GM19452 (cell line): ENCODE measurements at regions not wholly inside any gene's neighbourhood (a gene's known extent, or its start where the extent isn't known, plus 50 kb on each side); places are given as distances from the start of the nearest gene placed in this dataset.
A peak's percentile ranks its signal among the peaks of the same experiment; 100 is the strongest.
"Not testable (repeated sequence)": the region's sequence is repeated elsewhere in the genome, so short reads cannot be mapped to it uniquely, and the experiment has no call there.

Experiments
- ATAC-seq: cut with Tn5 transposase; IDR thresholded peaks from one replicate; pipeline ENCODE4 v1.9.1; 2021; ENCODE audit not compliant: unreplicated experiment

DNA sequence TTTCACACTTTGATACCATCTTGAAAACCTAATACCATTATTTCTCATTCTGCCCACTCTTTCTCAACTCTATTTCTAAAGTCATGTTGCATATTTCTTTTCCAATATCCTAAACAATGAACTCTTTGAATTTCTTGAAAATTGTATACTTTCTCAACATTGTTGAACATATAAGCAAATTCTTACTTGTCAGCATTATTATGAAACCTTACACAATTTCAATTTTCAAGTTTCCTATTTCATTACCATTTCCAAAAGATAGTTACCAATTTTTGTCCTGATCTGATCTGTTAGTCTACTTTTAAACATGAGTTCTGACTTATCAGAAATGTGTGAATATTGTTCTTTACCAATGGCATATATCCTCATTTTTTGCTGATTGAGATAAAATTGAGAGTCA is 806.3 kb upstream of the IGFBP7 start:
- ATAC-seq: no peak

DNA sequence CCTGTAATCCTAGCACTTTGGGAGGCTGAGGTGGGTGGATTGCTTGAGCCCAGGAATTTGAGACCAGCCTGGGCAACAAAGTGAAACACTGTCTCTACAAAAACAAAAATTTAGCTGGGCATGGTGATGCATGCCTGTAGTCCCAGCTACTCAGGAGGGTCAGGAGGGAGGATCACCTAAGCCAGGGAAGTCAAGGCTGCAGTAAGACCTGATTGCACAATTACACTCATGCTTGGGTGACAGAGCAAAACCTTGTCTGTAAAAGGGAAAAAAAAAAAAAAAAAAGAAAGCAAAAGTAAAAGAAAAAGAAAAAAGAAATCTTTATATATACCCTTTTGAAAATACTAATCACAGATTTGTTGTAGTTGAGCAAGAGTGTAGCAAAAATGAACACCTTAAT is 801.0 kb upstream of the IGFBP7 start:
- no peak for ATAC-seq

DNA sequence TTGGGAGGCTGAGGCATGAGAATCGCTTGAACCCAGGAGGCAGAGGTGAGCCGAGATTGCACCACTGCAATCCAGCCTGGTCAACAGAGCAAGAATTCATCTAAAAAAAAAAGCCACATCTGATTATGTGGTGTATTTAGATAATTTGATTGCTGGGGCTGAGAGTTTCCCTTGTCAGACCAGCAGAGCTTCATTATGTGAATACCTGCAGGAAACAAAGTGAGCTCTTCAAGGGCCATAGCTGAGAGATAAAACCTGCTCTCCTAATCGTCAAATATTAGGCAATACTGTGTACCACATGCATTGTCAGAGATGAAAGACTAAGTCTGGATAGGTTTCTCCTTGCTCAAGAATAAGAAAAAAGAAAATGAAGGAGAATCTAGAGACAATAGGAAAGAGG is 800.0 kb upstream of the IGFBP7 start:
- no peak for ATAC-seq

DNA sequence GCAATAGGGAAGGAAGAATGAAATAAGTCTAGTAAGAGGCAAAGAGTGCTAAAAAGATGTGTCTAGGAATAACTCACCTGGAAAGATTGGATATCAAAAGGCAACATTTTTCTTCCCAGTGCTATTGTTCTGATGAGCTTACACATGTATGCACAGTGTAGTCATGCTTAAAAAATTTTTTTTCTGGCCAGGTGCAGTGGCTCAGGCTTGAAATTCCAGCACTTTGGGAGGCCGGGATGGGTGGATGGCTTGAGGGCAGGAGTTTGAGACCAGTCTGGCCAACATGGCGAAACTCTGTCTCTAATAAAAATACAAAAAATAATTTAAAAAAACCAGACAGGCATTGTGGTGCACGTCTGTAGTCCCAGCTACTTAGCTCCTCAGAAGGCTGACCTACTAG is 795.8 kb upstream of the IGFBP7 start:
- no peak for ATAC-seq

DNA sequence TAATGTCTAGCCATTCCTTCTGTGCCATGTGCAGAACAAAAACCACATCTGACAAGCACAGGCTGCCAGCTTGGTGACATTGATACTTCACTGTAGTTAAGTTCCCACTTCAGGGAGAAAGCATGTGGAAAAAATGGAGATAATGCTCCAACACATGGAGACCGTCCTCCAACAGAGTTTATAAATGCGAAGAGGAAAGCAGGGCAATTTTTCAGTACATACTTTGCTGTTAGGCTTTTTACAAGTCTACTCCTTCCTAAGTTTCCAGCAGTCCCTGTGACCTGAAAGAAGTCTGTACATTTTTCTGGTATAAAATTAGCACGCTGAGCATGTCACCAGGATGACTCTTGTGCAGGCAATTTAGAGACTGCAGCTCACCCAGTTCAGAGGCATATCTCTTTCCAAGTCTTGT is 766.9 kb upstream of the IGFBP7 start:
- ATAC-seq: no peak

DNA sequence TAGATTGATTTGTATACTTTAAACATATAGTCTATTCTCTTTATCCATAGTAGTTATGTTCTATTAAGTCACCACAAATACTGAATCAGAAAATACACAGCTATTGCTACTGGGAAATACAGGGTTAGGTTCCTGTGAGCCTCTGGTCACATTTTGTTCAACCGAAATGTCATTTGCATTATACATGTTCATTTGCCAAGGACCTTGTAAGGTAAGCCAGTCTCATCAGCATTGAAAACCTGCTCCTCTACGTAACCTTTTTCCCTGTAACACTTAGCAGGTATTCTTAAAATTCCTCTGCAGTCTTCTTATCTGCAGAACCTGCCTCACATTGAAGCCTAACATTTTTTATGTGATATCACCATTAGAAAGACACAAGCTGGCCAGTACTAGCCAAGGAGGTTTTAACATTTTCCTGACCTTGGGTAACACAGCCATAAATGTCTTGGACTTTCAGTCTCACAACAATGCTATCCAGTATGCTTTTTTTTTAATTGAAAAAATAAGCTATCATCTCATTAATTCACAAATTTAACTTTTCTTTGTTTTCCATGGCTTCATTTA is 765.7 kb upstream of the IGFBP7 start:
- ATAC-seq: no peak

DNA sequence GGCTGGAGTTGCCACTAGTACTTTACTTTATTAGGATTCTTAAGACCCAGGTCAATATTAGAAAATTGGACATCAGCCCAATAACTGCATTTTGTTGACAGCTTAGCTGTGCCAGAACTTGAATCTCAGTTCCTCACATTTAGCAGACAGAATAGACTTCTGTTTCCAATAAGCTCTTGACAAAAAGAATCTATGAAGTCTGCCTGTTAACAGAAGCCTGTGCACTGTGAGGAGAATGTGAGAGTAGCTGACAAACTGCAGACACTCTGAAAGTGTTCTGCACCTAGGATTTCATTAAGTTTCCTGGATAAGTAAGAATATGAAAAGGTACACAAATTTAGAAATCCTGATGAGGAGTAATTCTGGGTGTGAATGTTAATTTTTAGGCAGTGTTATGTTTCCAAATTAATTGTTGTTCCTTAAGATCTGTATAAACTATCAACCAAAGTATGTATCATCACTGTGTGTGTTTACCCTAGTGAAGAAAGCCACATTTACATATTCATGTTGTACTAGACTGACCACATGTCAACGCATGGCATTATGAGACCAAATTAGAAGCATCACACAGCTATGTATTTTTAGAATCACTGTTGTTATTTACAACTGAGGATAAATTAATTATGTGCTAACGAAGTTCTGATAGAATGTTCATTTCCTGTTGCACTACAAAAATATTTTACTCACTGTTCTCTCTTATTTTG is 756.4 kb upstream of the IGFBP7 start:
- ATAC-seq: no peak

DNA sequence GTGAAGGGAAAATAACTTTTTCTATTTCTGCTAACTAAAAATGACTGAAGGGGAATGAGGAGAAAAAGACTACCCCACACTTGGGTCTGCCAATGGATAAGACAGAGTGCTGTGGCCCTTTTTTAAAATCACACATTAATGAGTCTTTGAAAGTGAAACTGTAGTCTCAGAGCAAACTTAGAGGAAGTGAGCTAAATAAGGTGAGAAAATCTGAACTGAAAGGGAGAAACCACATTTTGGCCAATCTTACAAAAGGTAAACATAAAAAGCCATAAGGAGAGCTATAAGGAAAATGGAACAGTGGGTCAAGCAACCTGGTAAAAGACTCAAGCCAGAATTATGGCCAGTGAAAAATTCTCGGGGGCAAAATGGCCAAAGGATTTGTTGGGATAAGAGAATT is 755.1 kb upstream of the IGFBP7 start:
- peak; percentile 92 for ATAC-seq

DNA sequence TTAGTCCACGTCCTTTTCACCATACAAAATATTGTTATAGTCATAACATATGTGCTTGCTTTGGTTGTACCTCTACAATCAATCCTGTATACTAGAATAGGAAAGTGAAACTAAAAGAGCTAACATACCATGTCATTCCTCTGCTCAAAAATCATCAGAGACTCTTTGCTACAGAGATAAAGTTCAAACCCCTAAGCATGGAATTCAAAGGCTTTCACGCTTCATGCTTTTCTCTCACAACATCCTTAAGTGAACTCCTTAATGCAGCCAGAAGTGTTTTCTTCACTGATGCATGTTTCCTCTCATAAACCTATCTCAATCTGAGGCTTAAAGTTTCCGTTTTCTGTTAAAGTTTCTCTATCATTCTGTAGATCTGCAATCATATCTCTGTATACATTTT is 744.6 kb upstream of the IGFBP7 start:
- peak; percentile 72 for ATAC-seq

DNA sequence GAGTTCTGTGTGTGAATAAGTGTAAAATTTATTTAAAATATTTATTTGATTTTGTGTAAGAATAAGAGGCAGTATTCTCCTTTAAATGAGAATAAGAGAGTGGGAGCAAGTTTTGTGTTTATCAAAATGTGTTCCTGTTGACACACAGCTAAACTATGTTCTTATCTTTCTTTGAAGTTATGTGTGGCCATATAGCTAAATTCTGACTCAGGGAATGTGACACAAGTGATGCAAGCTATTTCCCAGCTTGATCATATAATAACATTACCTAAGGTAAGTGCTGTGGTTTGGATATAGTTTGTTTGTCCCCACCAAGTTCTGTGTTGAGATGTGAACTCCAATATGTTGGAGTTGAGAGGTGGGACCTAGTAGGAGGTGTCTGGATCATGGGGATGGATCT is 740.0 kb upstream of the IGFBP7 start:
- ATAC-seq: no peak

DNA sequence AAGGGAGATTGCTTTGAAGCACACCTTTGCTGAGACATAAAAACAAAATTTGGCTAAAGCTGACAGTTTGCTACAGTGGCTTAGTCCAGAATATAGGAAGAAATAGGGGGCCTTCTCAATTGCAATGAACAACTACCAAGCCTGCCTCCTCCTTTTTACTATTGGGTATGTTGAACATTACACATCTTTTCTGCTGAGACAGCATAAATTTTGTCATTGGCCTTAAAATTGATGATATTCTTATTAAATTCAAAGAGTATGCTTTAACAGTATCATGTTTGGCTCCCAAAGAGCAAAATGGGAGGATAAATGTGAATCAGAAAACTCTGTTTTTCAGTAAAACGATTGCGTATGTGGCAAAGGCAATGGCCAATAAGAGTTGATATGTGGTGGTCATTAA is 721.9 kb upstream of the IGFBP7 start:
- no peak for ATAC-seq

DNA sequence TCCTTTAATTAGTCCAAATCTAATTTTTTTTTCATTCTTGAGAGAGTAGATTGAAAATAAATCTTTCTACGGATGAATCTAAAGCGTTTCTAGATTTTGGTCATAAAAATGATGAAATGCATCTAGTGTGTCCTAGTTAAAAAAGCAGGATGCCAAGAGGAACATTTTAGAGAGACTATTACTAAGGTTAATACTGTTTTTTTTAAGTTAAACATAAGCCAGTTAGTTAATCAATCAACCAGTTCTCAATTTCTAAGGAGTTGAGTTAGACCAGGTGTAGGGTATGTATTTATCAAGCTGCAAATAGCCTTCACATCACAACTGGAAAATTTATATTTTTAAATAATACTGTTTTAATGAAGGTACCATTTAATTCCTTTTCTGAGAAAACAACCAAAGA is 679.5 kb upstream of the IGFBP7 start:
- ATAC-seq: no peak

DNA sequence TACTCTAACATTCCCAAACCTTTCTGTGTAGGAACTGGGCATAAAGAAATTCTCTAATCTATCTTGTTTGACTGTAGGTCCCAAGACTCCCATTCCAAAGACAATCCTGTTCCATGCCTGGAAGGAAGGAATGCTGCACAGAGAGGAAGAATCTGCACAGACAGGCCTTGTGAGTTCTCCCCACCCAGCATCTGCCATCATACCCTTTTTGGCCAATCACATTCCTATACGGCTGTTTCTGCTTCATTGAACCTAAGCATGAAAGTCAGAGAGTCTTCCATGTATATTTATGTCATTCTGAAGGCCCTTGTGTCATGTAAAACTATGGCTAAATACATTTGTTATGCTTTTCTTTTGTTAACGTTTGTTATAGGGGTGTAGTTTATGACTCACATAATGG is 667.7 kb upstream of the IGFBP7 start:
- no peak for ATAC-seq

DNA sequence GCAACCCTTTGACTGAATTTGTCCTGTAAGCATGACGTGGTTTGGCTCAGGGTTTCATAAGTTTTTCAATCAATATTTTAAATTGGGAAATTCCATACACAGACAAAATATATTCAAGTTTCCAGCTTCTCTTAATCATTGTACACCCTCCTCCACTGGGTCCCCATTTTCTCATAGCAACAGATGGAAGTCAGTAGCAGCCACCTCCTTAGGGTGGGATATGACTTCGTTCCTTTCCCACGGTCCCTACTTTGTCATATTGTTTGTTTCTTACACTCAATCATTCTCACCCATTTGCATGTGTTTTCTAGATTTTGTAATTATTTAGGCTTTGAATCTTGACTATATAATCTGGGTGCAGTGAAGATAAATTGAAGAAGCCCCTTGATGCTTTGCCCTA is 664.5 kb upstream of the IGFBP7 start:
- ATAC-seq: no peak

DNA sequence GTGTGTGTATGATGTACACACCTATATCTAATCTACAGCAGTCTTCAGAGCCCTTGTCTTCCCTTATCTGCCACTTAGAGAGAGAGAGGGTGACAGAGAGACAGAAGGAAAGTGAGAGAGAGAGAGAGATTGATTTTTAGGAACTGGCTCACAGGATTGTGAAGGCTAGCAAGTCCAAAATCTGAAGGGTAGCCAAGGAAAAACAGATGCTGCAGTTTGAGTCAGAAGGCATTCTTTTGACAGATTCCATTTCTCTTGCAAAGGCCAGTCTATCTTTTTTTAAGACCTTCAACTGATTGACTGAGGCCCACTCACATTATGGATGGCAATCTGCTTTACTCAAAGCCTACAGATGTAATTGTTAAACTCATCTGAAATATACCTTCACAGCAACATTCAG is 664.0 kb upstream of the IGFBP7 start:
- no peak for ATAC-seq

DNA sequence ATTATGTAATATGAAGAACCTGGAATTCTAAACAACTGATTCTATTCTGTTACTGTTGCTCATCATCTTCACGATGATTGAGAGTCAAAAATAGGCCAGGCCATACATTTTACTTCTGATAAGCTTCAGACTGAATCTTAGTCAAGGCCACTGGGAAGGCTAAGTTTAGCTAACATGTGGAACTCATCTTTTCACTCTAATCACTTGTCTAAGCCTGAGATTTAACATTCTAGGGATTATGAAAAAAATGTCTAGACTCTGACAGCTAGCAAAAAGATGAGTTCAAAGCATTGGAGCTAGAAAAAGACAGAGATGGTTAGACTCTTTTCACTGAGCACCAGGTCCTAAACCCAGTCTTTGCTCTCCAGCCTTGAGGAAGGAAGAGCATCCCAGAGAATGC is 656.2 kb upstream of the IGFBP7 start:
- ATAC-seq: no peak

DNA sequence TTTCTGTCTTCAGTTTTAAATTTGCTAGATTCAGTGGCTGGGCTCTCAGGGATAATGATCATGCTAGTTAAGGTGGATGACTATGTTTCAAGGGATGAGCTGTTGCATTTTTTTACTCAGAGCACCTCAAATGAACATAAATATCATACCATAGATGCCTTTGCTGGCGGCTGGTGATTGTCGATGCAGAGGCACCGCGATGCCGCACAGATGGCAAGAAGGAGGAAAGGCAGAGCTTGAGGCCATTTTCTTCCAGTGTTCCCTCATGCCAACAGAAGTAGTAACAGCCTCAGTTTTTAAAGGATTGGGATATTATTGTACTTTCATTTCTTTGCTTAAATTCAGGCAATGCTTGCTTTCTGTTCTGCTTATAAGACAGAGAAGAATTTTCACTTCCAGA is 654.7 kb upstream of the IGFBP7 start:
- no peak for ATAC-seq

DNA sequence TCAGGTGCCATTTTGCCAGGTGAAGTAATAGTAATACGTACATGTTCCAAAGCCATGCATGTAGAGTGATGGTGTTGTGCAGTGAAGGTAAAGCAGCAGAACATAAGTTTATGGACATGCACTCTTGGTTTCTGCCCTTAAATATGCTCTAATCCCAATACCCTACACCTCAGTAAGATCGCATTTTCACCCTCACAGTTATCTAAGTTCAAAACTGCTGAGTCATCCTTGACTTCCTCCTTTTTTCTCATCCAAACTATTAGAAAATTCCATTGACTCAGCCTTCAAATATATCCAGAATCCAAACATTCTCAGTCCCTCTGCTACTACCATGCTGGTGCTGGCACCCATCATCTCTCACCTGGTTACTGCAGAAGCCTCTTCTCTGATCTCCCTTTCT is 652.9 kb upstream of the IGFBP7 start:
- ATAC-seq: no peak

DNA sequence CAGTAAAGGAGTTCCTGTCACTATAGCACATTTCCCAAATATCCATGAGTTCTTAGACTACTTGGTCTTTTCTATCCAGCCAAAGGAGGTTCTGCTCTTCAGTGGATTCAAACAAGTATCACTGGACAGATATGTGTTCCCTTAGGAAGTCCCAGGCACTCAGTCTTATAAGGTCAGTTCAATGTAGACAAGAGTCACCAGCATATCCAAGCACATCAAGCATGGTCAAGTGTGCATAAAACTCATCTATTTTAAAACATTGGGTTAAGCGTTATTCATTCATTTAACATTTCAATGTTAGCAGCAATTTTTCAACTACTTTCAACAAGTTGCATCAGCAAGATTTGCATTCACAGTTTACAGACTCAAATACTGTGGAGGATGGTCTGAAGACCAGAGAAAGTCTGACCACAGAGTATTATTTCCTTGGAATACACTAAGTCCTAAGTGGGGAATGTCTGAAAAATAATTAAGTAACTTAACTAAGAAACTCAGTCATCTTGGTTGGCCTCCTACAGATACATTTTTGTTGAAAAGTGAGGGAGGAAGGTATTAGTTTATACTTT is 630.5 kb upstream of the IGFBP7 start:
- ATAC-seq: no peak

DNA sequence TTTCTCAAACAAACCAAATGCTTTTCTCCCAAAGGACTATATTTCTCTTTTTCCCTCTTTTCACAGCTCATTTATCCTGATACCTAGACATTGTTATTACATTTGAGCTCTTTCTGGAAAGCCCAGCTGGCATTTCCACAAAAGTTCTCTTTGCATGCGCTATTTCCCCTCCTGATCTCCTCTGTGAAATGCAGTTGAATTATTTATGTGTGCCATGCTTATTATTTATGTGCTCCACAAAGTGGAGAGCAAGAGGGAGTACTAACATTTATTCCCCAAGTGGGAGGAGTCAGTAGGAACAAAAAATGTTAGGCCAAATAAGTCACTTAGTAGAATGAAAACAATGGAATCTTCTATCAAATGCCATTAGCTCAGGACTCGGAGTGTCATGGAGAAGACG is 626.6 kb upstream of the IGFBP7 start:
- ATAC-seq: no peak

DNA sequence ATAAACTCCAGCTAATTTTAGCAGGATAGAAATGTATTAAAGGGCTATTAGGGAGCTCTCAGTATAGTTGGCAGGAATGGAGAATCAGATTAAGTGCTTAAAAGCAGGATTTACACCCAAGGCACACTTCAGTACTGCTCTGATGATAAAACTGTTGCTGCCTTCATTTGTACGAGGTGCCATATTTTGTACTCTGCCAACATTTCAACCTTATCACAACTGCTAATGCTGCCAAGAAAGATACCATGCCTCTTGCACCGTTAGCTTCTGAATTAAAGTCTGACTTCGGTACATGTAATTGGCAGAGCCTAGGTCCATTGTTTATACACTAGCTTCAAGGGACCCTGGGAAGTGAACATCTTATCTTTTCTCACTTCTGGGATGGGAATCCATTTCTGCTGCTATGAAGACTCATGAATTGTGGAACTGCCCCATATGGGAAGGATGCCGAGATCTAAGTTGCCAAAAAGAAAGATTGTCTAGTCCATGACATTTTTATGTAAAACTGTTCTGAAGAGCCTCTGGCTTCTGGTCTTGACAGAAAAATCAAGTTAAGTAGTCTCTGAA is 624.0 kb upstream of the IGFBP7 start:
- ATAC-seq: no peak

DNA sequence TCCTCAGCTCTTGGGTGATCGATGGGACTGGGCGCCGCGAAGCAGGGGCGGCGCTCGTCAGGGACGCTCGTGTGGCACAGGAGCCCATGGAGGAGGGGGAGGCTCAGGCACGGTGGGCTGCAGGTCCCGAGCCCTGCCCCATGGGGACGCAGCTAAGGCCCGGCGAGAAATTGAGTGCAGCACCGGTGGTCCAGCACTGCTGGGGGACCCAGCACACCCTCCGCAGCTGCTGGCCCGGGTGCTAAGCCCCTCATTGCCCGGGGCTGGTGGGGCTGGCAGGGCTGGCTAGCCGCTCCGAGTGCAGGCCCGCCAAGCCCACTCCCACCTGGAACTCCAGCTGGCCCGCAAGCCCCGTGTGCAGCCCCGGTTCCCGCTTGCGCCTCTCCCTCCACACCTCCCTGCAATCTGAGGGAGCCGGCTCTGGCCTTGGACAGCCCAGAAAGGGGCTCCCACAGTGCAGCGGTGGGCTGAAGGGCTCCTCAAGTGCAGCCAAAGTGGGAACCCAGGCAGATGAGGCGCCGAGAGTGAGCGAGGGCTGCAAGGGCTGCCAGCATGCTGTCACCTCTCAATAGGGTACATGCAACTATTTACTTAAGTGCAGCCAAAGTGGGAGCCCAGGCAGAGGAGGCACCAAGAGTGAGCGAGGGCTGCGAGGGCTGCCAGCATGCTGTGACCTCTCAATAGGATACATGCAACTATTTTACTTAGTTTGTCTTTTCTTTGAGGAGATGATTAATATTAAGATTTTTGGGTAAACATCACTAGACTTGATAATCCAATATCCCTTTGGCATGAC is 619.8 kb upstream of the IGFBP7 start:
- ATAC-seq: not testable (repeated sequence)
